ENCODE measurements at regions not wholly inside any gene's neighbourhood (a gene's known extent, or its start where the extent isn't known, plus 50 kb on each side); places are given as distances from the start of the nearest gene placed in this dataset.
"Not testable (repeated sequence)": the region's sequence is repeated elsewhere in the genome, so short reads cannot be mapped to it uniquely, and the experiment has no call there.

DNA sequence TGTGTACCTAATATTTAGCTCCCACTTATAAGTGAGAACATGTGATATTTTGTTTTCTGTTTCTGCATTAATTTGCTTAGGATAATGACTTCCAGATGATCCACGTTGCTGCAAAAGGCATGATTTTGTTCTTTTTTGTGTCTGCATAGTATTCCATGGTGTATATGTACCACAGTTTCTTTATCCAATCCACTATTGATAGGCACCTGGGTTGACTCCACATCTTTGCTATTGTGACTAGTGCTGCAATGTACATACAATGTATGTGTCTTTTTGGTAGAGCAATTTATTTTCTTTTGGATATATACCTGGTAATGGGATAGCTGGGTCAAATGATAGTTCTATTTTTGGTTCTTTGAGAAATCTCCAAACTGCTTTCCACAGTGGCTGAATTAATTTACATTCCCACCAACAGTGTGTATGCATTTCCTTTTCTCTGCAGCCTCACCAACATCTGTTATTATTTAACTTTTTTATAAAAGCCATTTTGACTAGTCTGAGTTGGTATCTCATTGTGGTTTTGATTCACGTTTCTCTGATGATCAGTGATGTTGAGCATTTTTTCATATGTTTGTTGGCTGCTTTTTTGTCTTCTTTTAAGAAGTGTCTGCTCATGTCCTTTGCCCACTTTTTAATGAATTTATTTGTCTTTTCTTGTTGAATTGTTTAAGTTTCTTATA lies 102.8 kb upstream of the GAS1 start:
- FAIRE-seq = not testable (repeated sequence)

DNA sequence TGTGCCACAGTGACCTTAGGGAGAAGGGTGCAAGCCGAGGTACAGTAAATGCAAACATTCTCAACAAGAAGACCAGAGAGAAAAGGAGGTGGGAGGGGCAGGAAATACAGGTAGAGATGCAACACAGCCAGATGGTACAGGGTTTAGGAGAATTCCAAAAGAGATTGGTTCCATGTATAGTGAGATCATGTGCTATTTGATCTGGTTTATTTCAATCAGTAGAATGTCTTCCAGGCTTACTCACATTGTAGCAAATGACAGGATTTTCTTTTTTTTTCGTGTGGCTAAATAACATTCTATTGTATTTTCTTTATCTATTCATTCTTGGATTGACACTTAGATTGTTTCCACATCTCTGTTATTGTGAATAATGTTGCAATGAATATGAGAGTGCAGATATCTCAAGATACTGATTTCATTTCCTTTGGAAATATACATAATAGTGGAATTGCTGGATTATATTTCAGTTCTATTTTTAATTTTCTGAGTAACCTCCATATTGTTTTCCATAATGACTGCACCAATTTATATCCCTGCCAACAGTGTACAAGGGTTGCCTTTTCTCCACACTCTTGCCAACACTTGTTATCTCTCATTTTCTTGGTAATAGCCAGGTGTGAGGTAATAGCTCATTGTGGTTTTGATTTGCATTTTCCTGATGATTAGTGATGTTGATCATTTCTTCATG lies 107.8 kb upstream of the GAS1 start:
- no peak for FAIRE-seq

DNA sequence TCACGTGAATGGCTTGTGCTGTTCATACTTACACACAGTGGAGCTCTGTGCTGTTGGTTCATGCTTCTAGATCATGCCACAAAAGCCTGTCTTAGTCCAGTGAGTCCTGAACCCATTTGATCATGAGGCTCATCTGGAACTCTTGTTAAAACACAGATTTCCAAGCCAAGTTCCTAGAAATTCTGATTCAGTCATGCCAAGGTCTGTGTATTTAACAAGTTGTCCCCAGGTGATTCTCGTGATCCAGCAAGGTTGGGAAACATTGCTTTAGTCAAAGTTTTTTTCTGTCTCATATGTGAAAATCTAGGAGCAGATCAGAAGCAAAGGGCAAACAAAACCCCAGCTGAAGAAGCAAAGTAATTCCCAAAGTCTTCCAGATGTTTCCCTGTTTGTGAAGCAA lies 112.5 kb upstream of the GAS1 start:
- no peak for FAIRE-seq

DNA sequence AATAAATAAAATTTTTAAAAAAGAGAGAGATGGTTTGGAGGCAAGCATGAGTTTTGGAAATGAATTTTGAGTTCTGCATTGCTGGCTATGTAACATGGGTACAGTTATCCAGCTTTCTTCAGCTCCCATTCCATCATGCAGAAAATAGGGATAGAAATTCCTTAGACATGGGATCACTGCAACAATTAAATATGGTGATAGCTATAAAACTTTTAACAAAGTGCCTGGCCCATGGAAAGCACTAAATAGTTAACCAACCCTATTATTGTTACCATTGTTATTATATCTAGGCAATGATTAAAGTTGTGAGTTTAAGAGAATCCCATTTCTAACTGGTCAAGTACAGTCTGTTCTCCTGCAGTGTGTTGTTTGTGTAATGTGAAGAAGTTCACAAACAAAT lies 115.4 kb upstream of the GAS1 start:
- FAIRE-seq = no peak

DNA sequence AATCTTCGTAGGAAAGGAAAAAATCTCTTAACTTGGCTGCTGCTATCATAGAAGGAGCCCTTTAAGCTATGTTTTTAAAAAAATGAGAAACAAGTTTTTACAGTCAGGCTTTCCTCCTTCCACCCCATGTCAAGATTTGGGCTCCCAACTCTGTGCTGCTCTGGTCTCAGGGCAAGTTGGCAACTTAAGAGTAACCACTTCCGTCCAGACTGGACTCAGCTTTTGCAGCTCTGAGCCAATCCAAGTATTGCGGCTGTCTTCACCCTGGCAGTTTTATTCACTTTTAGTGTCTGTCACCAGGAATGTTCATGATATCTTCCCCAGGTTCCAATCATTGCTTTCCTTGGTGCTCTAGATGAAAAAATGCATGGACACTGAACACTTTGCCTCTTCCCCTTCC lies 115.9 kb upstream of the GAS1 start:
- FAIRE-seq = no peak

DNA sequence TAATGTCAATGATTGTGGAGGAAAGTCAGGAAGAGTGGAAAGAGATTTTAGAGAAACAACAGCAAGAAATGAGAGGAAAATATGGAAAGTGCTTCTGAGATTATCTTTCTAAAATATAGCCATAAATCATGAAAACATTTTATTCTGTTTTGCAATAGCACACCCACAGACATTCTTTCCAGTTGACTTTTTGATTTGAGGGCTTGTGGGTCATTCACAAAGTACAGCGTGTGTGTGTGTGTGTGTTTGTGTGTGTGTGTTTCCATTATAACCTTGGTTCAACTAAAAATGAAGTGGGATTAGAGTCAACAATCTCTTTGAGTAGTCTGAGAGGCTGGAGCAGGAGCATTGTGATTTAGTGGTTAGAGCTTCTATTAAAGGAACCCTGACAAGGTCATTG lies 116.6 kb upstream of the GAS1 start:
- no peak for FAIRE-seq

DNA sequence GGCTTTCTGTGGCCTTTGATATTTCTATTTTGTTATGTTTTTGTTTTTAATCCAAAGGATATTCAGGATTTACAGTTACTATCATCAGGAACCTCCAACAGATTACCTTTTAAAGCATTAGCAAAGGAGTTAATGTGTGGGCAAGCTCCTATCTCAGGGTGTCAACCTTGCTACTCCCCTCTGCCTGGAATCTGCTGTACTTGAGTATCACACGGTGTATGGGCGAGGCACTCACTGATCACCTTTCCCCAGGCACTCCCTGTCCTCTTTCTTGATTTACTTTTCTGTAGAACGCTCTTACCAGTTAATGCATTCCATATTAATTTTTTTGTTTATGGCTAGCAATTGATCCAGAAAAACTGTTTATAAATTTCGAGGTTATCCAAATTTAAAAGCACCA lies 117.0 kb upstream of the GAS1 start:
- no peak for FAIRE-seq

DNA sequence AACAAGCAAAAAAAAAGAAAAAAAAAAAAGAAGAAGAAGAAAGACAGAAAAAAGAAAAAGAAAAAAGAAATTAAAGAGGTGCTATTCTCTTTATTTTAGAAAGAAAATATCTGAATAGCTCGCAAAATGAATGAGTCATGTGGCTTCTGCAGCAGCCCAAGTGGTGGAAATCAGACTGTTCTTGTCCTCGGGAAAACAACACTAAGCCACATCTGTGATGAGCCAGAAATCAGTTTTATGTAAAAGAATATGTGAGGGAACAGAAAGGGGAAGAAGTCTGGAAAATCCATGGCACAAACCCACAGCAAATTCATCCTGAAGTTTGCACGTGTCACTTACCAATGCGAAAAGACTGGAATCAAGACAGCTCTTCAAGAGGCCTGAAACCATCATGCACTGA lies 118.7 kb upstream of the GAS1 start:
- no peak for FAIRE-seq

DNA sequence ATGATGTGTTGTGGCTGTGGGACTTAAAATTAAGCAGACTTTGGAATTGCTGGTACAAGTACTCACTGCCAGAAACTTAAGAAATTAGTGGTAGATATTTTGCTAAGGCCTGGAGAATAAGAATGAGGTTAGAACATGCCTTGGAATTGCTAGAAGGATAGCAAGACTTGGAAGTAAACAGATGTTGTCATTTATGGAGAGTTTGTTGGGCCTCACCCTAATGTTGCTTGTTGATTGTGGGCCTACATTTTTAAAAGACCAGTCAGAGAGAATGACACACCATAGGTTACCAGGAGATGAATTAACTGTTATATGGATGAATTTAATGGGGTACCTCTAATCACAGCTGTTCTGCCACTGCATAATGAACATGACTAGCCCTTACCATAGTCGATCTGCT lies 120.1 kb upstream of the GAS1 start:
- no peak for FAIRE-seq

DNA sequence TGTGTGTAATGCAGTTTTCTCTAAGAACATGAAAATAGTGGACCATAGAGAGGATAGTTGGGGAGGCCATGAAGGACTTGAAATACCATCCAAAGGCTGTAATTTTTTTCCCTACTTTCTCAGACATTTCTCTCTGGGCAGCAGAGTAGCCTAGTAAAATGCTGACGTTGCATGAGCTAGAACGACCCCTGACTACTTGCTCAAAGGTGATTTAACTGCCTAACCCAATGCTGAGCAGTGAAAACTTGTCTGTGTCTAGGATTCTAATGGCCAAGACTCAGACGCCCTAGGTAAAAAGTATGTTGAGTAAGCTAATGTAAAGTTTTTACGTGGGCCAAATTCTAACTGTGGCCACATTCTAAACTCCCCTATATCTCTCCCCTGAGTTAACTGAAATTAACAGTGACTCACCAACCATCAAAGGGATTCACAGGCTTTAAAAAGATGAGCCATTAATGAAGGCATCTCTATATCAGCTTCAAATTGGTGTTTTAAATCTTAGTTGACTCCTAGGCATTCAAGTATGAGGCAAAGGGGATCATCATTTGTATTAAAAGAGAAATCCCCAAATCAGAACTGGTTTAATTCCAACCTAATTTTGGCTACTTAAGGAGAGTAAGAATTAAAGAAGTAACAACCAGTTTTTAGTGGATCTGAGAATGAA lies 121.0 kb upstream of the GAS1 start:
- FAIRE-seq = no peak

DNA sequence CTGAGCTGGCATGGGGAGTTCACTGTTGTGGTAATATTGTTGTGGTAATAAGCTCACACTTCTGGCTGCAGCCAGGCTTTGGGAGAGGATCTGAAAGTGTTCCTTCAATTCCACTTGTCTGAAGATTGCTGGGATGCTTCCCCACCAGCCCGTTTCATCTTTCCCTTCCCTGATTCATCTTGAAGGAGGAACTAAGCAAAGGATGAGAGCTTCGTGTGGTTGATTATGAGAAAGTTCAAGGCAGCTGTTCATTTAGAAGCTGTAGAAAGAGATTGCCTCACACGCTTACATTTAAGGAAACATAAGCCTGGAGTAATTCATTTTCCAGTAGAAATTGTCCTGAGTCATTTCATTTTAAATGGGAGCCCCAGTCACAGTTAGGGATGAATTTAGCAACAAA lies 122.4 kb upstream of the GAS1 start:
- no peak for FAIRE-seq

DNA sequence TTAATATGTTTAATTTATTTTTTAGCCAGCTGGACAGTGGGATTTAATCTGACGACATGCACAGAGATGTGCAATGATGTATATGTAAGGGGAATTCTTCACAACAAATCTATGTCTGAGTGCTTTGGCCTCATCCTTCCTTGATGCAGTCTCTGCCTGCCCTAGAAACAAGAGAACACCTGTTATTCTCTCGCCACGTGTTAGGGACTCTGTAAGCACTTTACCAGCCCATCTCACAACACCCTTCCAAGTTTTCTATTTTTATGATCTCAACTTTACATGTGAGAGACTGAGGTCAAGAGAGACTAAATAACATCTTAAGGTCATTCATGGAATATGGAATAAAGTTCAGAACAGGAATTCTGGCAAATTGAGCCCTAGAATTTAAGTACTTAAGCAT lies 123.0 kb upstream of the GAS1 start:
- FAIRE-seq = no peak

DNA sequence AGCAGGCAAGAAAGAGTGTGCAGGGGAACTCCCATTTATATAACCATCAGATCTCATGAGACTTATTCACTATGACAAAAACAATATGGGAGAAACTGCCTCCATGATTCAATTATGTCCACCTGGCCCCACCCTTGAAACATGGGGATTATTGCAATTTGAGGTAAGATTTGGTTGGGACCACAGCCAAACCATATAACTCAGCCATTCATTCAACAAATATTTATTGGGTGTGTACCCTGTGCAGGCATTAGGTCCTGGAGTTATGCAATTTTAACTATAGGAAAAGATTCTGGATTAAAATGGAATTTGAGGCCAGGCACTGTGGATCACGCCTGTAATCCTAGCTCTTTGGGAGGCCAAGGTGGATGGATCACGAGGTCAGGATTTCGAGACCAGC lies 124.2 kb upstream of the GAS1 start:
- FAIRE-seq = no peak

DNA sequence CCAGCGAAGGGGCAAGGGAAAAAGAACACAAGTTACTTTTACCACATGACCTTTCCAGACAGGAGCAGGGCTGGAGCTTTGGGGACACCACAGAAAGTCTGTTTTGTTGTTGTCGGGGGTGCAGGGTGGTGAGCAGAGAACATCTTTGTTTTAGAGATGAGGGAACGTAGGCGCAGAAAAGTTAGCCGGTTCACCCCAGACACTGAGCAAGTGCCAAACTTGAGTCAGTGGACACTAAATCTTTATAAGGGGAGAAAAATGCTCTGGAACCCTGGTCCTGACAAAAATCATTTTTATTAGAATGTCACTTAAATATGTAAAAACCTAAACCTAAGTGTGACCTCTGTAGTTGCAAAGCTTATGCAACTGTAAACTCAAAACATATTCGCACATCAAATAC lies 126.4 kb upstream of the GAS1 start:
- FAIRE-seq = no peak

DNA sequence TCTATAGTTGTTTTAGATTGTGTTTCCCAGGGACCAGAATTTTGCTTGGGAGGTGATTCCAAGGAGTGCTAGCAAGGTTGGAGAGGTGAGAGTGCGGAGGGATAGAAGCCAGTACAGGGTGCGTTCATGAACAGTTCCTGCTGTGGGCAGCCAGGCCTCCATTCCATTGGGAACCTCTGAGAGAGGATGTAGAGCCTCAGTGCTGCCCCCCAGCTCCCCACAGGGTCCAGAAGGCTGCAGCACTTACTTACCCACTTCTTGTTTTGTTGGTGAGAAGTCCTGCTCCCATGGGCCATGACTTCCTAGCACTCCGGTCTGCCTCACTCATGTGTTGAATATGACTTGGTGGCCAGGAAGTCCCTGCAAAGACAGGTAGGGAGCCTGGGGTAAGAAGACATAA lies 128.2 kb upstream of the GAS1 start:
- no peak for FAIRE-seq

DNA sequence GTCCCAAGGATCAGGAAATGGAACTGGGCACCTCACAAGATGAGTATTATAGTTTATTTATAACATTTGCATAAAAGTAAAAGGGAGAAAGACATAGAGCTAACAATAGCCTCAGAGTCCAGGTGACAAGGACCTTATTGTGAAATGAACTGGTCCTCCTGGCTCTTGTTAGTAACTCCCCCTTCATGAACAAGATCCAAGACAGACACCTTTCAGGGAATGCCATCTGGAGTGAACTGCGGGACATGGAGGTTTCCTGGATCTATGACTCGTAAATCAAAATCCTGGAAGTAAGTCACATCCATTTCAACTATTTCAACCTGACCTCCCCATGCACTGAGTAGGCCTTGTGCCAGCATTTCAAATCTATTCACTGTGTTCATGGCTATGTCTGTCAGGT lies 129.5 kb upstream of the GAS1 start:
- no peak for FAIRE-seq

DNA sequence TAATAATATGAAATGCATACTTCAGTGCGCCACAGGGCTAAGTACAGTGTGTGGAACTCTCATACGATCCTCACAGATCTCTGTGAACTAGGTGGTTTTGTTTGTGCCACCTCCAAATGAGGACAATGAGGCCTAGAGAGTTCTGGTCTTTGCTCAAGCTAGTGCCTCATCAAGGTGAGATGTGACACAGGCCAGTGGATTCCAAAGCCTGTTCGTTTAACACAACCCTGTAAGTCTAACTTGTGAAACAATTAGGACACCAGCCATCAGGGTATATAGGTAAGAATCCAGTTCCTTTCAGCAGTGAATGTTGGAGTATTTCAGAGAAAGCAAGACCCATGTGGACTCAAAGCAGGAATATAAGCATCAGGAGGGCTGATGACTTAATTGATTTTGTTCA lies 130.7 kb upstream of the GAS1 start:
- FAIRE-seq = no peak

DNA sequence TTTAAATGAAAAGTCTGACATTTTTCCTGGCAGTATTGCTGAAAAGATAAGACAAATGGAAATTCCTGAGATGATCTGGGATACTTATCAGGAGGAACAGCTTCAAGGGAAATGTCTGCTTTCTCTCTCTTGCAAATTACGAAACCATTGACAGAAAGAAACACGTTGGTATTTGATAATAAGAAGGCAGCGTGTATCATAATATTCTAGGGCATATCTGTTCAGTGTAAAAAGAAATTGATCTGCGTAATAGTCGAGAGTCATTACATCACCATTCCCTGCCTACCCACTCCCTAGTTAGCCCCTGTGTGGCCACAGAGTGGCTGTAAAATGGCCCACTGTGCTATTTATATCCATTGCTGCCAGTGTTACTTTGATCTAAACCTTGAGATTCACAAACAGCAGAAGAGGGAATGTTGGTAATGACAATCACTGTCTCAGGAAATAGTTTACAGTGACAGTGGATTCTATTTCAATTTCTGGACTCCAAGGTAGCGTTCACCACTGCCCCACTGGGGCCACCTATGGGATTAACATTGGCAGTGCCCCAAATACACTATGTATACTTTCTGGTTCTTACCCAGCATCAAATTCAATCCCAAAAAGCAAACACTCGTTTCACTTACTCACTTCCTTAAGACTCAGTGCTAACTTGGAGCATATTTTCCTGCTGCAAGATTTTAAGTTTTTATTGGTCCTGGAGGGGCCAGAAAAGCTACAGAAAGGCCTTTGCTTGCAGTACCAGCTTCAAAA lies 133.4 kb upstream of the GAS1 start:
- FAIRE-seq = no peak

DNA sequence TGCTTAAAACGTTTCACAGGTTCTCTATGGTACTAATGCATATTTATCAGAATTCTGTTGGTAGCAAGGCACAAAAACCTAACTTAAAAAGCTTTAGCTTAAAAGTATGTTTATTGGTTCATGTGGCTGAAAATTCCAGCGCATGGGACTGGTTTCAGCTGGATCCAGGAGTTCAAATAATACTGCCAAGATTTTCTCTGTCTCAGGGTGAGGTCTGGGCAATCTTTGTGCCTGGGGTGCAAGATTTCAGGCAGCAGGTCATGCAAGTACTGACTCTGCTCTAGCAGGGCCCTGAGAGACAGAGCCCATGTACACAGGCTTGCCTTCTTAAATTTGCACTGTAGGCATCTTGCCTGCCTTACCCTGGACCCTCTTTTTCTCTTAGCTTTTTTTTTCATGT lies 134.2 kb upstream of the GAS1 start:
- no peak for FAIRE-seq

DNA sequence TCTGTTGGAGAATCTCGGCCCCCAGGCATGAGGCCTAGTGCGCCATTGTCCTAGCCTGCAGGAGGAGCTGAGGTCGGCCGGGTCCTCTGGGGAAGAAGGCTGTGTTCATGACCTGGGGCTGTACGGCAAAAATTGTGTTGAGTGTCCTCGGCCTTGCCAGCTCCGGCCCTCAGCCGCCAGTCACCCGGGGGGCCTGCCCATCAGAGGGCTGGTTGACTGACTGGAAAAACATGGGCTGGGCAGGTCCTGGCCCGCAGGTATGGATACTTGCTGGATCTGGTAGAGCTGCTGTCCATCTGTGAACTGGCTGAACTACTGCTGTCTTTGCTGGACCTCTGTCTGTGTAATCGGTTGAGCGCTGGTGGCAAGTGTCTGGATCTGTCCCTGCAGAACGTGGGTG lies 136.7 kb upstream of the GAS1 start:
- FAIRE-seq = no peak

DNA sequence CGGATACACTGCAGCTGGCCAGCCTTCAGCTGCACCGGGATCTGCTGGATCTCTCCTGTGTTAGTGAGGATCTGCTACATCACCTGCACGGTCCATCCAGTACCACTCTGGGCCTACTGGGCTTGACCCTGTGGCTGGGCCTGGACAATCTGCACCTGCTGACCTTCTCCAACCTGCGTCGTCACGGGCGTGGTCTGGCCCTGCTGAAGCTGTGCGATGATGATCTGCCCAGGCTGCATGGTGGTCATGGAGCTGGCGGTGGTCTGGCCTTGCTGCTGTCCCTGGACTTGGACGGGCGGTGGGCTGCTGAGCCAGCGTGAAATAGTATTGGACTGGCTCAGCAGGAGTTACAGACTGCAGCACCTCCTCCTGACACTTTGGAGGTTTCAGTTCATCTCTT lies 137.1 kb upstream of the GAS1 start:
- no peak for FAIRE-seq

DNA sequence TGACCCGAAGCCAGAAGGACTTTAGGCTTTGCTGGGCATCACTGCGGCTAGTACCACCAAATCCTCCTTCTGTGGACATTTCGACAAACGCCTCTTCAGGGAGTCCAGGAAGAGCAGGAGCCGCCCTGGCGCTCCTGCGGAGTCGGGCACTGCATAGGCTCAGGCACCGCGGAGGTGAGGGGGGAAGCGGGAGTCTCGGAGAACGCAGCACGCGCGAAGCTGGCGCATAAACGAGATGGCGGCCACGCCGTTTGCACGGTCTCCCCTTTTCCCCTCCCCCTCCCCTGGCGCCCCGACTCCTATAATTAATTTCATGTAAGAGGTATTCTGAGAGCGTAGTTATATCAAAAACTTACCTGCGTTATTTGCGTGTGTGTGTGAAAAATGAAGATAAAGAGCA lies 137.8 kb upstream of the GAS1 start:
- no peak for FAIRE-seq

DNA sequence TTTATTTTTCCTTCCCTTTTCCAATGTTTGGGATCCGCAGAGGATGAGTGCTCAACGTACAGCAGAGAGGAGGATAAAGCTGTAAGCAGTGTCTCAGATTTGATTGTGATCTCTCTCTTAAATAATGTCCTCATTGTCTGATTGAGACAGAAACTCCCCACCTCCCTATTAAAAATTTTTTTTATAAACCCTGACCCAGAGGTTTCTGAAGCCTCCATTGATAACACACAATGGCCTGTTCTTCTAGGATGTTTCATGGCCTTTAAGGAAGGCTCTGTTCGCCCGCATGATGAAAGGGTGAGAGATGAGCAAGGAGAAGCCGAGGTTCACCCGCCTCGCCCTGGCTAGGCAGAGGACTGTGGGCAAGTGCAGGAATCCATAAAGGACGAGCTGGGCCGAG lies 138.2 kb upstream of the GAS1 start:
- no peak for FAIRE-seq
